WI38 (cell line): ENCODE measurements at regions not wholly inside any gene's neighbourhood (a gene's known extent, or its start where the extent isn't known, plus 50 kb on each side); places are given as distances from the start of the nearest gene placed in this dataset.

ENCODE experiments used
- H3K4me3 ChIP-seq: 2 replicates; pipeline ENCODE4 v1.5.1; 2011; ENCODE audit warnings: low read depth, mild to moderate bottlenecking, control low read depth, low read length
- TF ChIP-seq, protein P1 (sequence below): IDR thresholded peaks from 2 replicates; pipeline ENCODE4 v1.5.1; 2012; ENCODE audit warnings: low read depth, mild to moderate bottlenecking, control low read depth, low read length

DNA sequence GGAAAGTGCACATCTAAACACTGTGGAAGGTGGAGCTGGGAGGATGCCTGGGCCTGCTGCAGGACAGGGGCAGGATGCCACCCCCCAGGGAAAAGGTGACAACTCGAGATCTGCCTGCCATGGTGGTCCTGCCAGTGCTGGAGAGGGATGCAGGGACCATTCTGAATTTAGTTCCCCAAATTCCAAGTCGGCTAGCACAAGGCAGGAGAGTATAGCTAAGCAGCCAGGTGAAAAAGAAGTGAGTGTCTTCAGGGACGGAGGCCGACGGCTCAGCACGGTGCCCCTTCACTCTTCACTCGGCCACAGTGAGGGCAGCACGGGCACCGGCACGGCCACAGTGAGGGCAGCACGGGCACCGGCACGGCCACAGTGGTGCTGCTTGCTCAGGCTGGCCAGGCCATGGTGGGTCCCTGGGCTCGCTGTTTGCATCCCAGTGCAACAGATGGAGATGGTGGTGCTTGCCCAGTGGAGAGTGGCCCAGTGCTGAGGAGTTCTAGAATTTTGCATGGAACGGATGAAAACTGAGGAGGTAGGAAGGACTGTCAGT is 161.3 kb upstream of the SHH start:
- TF ChIP-seq, protein P1, sequence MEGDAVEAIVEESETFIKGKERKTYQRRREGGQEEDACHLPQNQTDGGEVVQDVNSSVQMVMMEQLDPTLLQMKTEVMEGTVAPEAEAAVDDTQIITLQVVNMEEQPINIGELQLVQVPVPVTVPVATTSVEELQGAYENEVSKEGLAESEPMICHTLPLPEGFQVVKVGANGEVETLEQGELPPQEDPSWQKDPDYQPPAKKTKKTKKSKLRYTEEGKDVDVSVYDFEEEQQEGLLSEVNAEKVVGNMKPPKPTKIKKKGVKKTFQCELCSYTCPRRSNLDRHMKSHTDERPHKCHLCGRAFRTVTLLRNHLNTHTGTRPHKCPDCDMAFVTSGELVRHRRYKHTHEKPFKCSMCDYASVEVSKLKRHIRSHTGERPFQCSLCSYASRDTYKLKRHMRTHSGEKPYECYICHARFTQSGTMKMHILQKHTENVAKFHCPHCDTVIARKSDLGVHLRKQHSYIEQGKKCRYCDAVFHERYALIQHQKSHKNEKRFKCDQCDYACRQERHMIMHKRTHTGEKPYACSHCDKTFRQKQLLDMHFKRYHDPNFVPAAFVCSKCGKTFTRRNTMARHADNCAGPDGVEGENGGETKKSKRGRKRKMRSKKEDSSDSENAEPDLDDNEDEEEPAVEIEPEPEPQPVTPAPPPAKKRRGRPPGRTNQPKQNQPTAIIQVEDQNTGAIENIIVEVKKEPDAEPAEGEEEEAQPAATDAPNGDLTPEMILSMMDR: no peak
- H3K4me3 ChIP-seq: no peak overlapping the region

DNA sequence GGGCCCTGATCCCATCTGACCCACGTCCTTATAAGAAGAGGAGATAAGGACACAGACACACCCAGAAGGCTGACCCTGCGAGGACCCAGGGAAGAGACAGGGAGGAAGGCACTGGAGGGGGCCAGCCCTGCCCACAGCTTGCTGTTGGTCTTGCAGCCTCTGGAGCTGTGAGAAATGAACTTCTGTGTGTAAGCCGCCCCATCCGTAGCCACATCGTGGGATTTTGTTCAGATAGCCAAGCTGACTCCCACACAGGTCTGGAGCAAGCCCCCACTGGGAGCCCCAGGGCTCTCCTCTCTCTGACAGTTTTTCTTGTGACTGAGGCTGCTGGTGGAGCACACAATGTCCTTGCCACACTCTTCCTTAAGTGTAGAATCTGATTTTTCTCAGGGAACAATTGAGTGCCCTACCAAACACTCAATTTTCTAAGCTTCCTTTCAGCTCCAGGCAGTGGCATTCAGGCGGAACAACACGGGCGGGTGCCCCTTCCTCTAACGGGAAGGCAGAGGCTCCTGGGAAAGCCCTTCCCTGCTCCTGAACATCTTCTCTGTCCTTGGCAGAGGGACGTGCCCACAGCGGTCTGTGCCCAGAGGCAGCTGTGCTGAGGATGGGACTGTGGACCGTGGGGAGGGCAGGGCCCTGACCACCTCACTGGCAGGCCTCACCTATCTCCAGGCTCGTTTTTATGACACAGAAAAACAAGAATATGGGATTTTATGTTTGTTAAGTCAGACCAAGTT is 160.6 kb upstream of the SHH start:
- TF ChIP-seq, protein P1: no peak
- no peak overlapping the region for H3K4me3 ChIP-seq

DNA sequence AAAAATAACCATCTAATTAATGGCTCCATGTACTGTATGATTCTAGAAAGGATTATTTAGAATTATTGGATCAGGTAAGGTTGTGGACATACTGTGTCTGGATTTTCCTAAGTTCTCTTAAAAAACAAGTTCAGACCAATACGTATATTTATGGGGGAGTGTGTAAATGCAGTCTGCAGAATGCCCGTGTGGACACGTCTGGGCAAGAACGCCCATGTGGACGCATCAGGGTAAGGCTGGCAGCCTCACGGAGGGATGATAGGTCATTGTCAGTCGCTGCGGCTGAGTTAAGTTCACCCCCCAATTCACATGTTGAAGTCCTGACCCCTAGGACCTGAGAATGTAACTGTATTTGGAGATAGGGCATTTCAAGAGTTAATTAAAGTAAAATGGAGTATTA is 160.0 kb upstream of the SHH start:
- H3K4me3 ChIP-seq: no peak overlapping the region
- TF ChIP-seq, protein P1: no peak

DNA sequence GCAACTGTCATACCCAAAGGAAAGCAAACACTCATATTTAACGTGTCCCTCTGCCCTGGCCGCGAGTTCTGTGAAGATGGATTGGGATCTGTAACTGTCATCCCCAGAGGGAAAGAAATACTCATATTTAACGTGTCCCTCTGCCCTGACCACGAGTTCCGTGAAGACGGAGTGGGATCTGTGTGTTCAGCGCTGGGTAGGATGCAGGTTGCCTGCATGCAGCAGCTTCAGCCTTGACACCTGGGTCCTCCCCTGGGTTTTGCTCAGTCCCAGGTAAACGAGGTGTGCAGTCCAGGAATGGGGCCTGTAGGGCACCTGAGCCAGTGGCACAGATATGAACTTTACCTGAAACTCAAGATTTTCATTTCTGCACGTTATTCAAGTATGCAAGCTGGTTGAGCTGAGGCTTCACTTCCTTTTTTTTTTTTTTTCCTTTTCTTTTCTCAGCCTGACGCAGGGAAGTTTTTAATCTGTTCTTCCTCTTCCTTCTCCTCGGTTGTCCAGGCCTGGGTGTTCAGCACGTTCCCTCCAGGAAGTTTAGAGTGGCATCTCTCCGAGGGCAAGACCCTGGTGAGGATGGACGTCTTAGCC is 159.0 kb upstream of the SHH start:
- no peak overlapping the region for H3K4me3 ChIP-seq
- TF ChIP-seq, protein P1: no peak

DNA sequence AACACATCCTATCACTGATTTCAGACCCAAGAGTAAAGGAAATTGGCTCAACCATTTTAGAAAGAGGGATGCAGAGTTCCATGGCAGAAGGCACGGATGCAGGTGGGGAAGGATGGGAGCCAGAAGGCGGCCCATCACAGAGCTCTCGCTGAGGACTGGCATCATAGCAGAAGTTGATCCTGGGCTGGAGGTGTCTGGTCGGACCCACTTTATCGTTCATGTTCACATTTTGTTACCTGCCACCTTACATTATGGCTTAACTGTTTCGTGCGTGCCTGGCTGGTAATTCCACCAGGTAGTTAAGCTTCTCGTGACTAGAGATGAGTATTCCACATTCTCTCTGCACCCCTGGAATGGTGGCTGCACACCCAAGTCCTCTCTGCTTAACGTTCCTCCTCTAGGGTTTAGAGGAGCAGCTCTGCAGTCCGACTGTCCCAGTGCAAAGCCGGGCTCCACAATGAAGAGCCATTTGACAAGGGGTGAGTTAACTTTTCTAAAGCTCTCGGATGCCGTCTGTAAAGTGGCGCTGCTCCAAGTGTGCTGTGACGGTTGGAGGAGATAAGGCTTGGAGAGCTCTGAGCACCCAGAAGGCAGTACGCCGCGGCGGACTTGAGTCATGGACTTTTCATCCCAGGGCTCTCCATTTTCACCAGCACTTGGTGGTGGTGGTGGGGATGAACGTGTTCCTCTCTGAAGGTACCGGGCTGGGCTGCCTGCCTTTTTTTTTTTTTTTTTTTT is 157.1 kb upstream of the SHH start:
- TF ChIP-seq, protein P1: no peak
- H3K4me3 ChIP-seq: no peak overlapping the region

DNA sequence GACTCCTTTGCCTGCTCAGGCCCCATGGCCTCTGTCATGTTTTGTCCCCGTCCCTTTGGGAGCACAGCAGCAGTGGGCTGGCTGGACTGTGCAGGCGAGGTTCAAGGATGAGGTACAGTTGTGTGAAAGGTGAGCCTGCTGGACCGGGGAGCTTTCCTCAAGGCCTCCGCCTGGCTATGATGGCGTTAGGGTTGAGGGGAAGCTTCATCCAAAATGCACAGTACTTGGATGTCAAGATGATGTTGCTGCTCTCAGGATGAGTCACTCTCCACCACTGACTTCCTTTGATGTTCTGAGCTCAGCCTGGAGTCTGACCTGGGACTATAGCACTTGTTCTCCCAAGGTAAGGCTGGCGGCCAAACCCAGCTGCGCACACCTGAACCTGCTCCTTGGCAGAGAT is 152.7 kb upstream of the SHH start:
- TF ChIP-seq, protein P1: no peak
- no peak overlapping the region for H3K4me3 ChIP-seq
